HL-60 (cell line): ENCODE measurements at regions not wholly inside any gene's neighbourhood (a gene's known extent, or its start where the extent isn't known, plus 50 kb on each side); places are given as distances from the start of the nearest gene placed in this dataset.

ENCODE experiments used
- GABPA ChIP-seq: IDR thresholded peaks from 2 replicates; pipeline ENCODE4 v1.6.1; 2012; ENCODE audit warnings: low read depth
- TF ChIP-seq, protein P1 (sequence below): IDR thresholded peaks from one replicate; pipeline ENCODE4 v1.5.1; 2011; ENCODE audit warnings: low read length, control low read depth, inconsistent platforms; ENCODE audit not compliant: insufficient read depth

DNA sequence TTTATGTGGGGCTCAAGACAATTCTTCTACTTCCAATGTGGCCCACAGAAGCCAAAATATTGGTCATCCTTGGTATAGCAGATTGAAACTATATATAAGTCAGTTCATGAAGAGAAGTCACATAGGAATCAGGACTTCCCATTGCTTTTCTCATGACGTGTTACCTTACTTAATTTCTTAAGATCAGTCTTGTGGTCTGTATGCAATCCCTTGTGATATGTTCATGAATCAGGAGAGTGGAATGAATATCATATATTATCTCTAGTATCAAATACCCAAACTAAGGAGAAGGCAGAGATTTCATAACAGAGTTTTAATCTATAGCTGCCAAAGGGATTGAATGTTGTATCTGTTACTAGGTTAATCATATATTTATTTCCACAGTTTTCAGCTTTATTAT lies 1390.4 kb downstream of the SUCLG1 start:
- TF ChIP-seq, protein P1, sequence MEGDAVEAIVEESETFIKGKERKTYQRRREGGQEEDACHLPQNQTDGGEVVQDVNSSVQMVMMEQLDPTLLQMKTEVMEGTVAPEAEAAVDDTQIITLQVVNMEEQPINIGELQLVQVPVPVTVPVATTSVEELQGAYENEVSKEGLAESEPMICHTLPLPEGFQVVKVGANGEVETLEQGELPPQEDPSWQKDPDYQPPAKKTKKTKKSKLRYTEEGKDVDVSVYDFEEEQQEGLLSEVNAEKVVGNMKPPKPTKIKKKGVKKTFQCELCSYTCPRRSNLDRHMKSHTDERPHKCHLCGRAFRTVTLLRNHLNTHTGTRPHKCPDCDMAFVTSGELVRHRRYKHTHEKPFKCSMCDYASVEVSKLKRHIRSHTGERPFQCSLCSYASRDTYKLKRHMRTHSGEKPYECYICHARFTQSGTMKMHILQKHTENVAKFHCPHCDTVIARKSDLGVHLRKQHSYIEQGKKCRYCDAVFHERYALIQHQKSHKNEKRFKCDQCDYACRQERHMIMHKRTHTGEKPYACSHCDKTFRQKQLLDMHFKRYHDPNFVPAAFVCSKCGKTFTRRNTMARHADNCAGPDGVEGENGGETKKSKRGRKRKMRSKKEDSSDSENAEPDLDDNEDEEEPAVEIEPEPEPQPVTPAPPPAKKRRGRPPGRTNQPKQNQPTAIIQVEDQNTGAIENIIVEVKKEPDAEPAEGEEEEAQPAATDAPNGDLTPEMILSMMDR = no peak
- no peak for TF ChIP-seq GABPA
